ENCODE measurements at regions not wholly inside any gene's neighbourhood (a gene's known extent, or its start where the extent isn't known, plus 50 kb on each side); places are given as distances from the start of the nearest gene placed in this dataset.

GRCh38 chr1:186741640-186742039, 61.4 kb upstream of the PTGS2 start:
- TF ChIP-seq FOXK2 (IDR thresholded peaks at IDR 0.05) (no peak), NFRKB (IDR thresholded peaks at IDR 0.05) (no peak), SP1 (IDR thresholded peaks at IDR 0.05) (no peak), ZNF384 (IDR thresholded peaks at IDR 0.05) (no peak), HDGF (IDR thresholded peaks at IDR 0.05; ENCODE audit: borderline replicate concordance) (no peak), CTBP1 (IDR thresholded peaks at IDR 0.05; ENCODE audit: borderline replicate concordance) (no peak), BHLHE40 (IDR thresholded peaks at IDR 0.05; ENCODE audit: borderline replicate concordance) (no peak), TARDBP (IDR thresholded peaks at IDR 0.05) (no peak), PKNOX1 (IDR thresholded peaks at IDR 0.05) (no peak), SUZ12 (IDR thresholded peaks at IDR 0.05) (no peak), LEF1 (IDR thresholded peaks at IDR 0.05; ENCODE audit: borderline replicate concordance) (no peak), FOXM1 (IDR thresholded peaks at IDR 0.05; ENCODE audit: borderline replicate concordance) (no peak)
